NCI-H82 treated with DMSO at 0.1 percent for 48 hours (cell line): ENCODE measurements at regions not wholly inside any gene's neighbourhood (a gene's known extent, or its start where the extent isn't known, plus 50 kb on each side); places are given as distances from the start of the nearest gene placed in this dataset.

Experiments
- DNase-seq: peaks from one replicate; lab custom pipeline; 2025; ENCODE audit not compliant: unreplicated experiment; lab: John Stamatoyannopoulos, UW

GRCh38 chr1:38347446-38348175 lies 301.0 kb upstream of the POU3F1 start:
- no peak for DNase-seq

GRCh38 chr1:38344716-38345115 lies 298.1 kb upstream of the POU3F1 start:
- DNase-seq: no peak

- no peak for DNase-seq
Measured at GRCh38 chr1:38341694-38342093, 295.1 kb upstream of the POU3F1 start.

GRCh38 chr1:38340409-38340808 lies 293.8 kb upstream of the POU3F1 start:
- no peak for DNase-seq

- no peak for DNase-seq
Measured at GRCh38 chr1:38337711-38338110, 291.1 kb upstream of the POU3F1 start.

- no peak for DNase-seq
Measured at GRCh38 chr1:38336961-38337360, 290.4 kb upstream of the POU3F1 start.

- DNase-seq: no peak
Measured at GRCh38 chr1:38336301-38336923, 289.8 kb upstream of the POU3F1 start.

- DNase-seq: no peak
Measured at GRCh38 chr1:38334930-38335592, 288.5 kb upstream of the POU3F1 start.

GRCh38 chr1:38332649-38333310 lies 286.2 kb upstream of the POU3F1 start:
- DNase-seq: no peak

- DNase-seq: no peak
Measured at GRCh38 chr1:38331496-38332210, 285.1 kb upstream of the POU3F1 start.

- DNase-seq: no peak
Measured at GRCh38 chr1:38330799-38331198, 284.2 kb upstream of the POU3F1 start.

- DNase-seq: no peak
Measured at GRCh38 chr1:38329644-38330043, 283.1 kb upstream of the POU3F1 start.

- no peak for DNase-seq
Measured at GRCh38 chr1:38328278-38329035, 281.9 kb upstream of the POU3F1 start.

GRCh38 chr1:38327559-38327973 lies 281.0 kb upstream of the POU3F1 start:
- DNase-seq: no peak

- DNase-seq: no peak
Measured at GRCh38 chr1:38326856-38327255, 280.3 kb upstream of the POU3F1 start.

- no peak for DNase-seq
Measured at GRCh38 chr1:38326135-38326534, 279.5 kb upstream of the POU3F1 start.

GRCh38 chr1:38312753-38313152 lies 266.2 kb upstream of the POU3F1 start:
- no peak for DNase-seq

- DNase-seq: no peak
Measured at GRCh38 chr1:38310079-38310478, 263.5 kb upstream of the POU3F1 start.

GRCh38 chr1:38308780-38309179 lies 262.2 kb upstream of the POU3F1 start:
- no peak for DNase-seq

- no peak for DNase-seq
Measured at GRCh38 chr1:38305666-38306065, 259.1 kb upstream of the POU3F1 start.
